ENCODE measurements at regions not wholly inside any gene's neighbourhood (a gene's known extent, or its start where the extent isn't known, plus 50 kb on each side); places are given as distances from the start of the nearest gene placed in this dataset.

DNA sequence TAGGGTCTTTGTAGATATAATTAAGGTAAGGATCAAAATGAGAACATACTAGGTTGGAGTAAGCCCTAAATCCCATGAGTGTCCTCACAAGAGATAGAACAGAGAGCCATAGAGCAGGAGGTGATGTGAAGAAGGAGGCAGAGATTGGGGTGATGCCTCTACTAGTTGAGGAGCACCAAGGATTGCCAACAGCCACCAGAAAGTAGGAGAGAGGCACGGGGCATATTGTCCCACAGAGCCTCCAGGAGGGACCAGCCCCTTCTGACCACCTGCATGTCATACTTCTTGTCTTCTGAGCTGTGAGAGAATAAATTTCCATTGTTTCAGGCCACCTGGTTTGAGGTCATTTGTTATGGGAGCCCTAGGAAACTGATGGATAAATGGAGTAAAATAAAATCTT, 363.3 kb downstream of the RPS6KC1 start:
- ATAC-seq: no peak
- H3K4me3 Mint-ChIP-seq: no peak overlapping the region
- POLR2A ChIA-PET: no interaction called here
- H3K4me1 Mint-ChIP-seq: no peaks in the 10 kb centered on the region
- H3K27me3 Mint-ChIP-seq (ENCODE audit: low read depth): no peaks in the 10 kb centered on the region; the same call in 1 of the 2 replicates
- DNase-seq (ENCODE audit: low spot score): no peak
- no peaks in the 10 kb centered on the region for H3K36me3 Mint-ChIP-seq
- TF ChIP-seq, protein P1, sequence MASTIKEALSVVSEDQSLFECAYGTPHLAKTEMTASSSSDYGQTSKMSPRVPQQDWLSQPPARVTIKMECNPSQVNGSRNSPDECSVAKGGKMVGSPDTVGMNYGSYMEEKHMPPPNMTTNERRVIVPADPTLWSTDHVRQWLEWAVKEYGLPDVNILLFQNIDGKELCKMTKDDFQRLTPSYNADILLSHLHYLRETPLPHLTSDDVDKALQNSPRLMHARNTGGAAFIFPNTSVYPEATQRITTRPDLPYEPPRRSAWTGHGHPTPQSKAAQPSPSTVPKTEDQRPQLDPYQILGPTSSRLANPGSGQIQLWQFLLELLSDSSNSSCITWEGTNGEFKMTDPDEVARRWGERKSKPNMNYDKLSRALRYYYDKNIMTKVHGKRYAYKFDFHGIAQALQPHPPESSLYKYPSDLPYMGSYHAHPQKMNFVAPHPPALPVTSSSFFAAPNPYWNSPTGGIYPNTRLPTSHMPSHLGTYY (CRISPR knock-in tag; IDR thresholded peaks at IDR 0.05): no peak
- TF ChIP-seq, protein P2, sequence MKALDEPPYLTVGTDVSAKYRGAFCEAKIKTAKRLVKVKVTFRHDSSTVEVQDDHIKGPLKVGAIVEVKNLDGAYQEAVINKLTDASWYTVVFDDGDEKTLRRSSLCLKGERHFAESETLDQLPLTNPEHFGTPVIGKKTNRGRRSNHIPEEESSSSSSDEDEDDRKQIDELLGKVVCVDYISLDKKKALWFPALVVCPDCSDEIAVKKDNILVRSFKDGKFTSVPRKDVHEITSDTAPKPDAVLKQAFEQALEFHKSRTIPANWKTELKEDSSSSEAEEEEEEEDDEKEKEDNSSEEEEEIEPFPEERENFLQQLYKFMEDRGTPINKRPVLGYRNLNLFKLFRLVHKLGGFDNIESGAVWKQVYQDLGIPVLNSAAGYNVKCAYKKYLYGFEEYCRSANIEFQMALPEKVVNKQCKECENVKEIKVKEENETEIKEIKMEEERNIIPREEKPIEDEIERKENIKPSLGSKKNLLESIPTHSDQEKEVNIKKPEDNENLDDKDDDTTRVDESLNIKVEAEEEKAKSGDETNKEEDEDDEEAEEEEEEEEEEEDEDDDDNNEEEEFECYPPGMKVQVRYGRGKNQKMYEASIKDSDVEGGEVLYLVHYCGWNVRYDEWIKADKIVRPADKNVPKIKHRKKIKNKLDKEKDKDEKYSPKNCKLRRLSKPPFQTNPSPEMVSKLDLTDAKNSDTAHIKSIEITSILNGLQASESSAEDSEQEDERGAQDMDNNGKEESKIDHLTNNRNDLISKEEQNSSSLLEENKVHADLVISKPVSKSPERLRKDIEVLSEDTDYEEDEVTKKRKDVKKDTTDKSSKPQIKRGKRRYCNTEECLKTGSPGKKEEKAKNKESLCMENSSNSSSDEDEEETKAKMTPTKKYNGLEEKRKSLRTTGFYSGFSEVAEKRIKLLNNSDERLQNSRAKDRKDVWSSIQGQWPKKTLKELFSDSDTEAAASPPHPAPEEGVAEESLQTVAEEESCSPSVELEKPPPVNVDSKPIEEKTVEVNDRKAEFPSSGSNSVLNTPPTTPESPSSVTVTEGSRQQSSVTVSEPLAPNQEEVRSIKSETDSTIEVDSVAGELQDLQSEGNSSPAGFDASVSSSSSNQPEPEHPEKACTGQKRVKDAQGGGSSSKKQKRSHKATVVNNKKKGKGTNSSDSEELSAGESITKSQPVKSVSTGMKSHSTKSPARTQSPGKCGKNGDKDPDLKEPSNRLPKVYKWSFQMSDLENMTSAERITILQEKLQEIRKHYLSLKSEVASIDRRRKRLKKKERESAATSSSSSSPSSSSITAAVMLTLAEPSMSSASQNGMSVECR (CRISPR knock-in tag; IDR thresholded peaks at IDR 0.05; ENCODE audit: borderline replicate concordance): no peak
- TF ChIP-seq, protein P3, sequence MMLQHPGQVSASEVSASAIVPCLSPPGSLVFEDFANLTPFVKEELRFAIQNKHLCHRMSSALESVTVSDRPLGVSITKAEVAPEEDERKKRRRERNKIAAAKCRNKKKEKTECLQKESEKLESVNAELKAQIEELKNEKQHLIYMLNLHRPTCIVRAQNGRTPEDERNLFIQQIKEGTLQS (CRISPR knock-in tag; conservative IDR thresholded peaks at IDR 0.05): no peak
- TF ChIP-seq EMX1 (CRISPR knock-in tag; IDR thresholded peaks at IDR 0.05) (no peak), ZNF425 (CRISPR knock-in tag; conservative IDR thresholded peaks at IDR 0.05) (no peak), ZNF232 (CRISPR knock-in tag; IDR thresholded peaks at IDR 0.05) (no peak), IRF2 (CRISPR knock-in tag; IDR thresholded peaks at IDR 0.05; ENCODE audit: borderline replicate concordance, low read depth) (no peak), NR1H2 (CRISPR knock-in tag; IDR thresholded peaks at IDR 0.05) (no peak), TP53 (CRISPR knock-in tag; IDR thresholded peaks at IDR 0.05) (no peak), NFATC4 (CRISPR knock-in tag; IDR thresholded peaks at IDR 0.05) (no peak), RELA (CRISPR knock-in tag; IDR thresholded peaks at IDR 0.05; ENCODE audit: borderline replicate concordance) (no peak), USF1 (CRISPR knock-in tag; IDR thresholded peaks at IDR 0.05) (no peak), IRF1 (CRISPR knock-in tag; IDR thresholded peaks at IDR 0.05) (no peak)
- TF ChIP-seq, protein P4, sequence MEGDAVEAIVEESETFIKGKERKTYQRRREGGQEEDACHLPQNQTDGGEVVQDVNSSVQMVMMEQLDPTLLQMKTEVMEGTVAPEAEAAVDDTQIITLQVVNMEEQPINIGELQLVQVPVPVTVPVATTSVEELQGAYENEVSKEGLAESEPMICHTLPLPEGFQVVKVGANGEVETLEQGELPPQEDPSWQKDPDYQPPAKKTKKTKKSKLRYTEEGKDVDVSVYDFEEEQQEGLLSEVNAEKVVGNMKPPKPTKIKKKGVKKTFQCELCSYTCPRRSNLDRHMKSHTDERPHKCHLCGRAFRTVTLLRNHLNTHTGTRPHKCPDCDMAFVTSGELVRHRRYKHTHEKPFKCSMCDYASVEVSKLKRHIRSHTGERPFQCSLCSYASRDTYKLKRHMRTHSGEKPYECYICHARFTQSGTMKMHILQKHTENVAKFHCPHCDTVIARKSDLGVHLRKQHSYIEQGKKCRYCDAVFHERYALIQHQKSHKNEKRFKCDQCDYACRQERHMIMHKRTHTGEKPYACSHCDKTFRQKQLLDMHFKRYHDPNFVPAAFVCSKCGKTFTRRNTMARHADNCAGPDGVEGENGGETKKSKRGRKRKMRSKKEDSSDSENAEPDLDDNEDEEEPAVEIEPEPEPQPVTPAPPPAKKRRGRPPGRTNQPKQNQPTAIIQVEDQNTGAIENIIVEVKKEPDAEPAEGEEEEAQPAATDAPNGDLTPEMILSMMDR (IDR thresholded peaks at IDR 0.05): no peak
- TF ChIP-seq, protein P5, sequence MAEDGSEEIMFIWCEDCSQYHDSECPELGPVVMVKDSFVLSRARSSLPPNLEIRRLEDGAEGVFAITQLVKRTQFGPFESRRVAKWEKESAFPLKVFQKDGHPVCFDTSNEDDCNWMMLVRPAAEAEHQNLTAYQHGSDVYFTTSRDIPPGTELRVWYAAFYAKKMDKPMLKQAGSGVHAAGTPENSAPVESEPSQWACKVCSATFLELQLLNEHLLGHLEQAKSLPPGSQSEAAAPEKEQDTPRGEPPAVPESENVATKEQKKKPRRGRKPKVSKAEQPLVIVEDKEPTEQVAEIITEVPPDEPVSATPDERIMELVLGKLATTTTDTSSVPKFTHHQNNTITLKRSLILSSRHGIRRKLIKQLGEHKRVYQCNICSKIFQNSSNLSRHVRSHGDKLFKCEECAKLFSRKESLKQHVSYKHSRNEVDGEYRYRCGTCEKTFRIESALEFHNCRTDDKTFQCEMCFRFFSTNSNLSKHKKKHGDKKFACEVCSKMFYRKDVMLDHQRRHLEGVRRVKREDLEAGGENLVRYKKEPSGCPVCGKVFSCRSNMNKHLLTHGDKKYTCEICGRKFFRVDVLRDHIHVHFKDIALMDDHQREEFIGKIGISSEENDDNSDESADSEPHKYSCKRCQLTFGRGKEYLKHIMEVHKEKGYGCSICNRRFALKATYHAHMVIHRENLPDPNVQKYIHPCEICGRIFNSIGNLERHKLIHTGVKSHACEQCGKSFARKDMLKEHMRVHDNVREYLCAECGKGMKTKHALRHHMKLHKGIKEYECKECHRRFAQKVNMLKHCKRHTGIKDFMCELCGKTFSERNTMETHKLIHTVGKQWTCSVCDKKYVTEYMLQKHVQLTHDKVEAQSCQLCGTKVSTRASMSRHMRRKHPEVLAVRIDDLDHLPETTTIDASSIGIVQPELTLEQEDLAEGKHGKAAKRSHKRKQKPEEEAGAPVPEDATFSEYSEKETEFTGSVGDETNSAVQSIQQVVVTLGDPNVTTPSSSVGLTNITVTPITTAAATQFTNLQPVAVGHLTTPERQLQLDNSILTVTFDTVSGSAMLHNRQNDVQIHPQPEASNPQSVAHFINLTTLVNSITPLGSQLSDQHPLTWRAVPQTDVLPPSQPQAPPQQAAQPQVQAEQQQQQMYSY (CRISPR knock-in tag; IDR thresholded peaks at IDR 0.05): no peak
- CTCF ChIA-PET: no interaction called here
- no peak overlapping the region for H3K27ac Mint-ChIP-seq
- peaks cover 12% of the 10 kb centered on the region for H3K9me3 Mint-ChIP-seq
